CMK (cell line): ENCODE measurements at regions not wholly inside any gene's neighbourhood (a gene's known extent, or its start where the extent isn't known, plus 50 kb on each side); places are given as distances from the start of the nearest gene placed in this dataset.

ENCODE experiments used
- DNase-seq: peaks from one replicate; pipeline ENCODE4 v3.0.0-alpha.2; 2010; ENCODE audit warnings: low read depth

DNA sequence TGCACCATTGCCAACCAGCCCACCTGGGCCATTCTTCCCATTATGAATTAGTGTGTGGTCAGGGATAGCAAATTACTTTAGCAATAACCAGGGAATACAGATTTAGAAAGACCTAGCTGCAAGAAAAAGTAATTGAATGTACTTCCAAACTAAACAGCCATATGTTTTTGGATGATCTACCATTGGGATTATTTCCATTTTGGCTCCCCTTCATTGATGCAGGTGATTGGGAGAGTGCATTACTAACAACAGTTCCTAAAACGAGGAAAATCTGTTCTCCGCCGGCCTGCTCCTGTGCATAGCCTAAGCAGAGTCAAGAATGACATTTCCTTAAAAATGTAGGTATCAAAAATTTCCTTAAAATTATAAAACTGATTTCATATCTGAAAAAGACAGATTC lies 58.5 kb downstream of the MAIP1 start:
- DNase-seq = no peak

DNA sequence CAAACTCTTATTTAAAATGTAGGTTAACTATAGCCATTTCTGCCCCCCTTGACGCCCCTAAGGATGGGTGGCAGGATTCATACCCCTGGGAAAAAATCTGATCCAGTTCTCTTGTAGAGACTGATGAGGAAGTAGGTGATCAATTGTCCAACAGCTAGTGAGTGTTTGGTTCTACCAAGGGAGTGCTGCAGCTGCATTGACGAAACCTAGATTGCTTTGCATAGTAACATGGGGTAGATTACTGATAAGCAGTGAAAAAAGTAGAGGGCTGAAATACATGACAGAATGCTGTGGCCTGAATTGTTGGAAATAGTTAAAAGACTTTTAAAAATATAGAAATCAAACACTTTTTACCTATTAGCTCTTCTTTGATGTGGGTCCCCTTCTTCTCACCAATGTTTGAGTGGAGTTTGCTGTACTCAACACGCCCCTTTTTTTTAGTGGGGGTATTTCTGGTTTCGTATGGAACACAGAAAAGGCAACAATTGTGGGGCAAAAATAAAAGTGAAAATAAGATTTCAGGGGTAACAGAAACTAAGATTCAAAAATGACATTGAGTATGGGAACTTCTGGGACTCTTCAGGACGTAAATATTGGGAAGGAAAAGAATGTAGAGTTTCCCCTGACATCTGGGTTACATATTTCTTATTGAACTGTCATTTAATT lies 66.2 kb downstream of the MAIP1 start:
- DNase-seq = no peak

DNA sequence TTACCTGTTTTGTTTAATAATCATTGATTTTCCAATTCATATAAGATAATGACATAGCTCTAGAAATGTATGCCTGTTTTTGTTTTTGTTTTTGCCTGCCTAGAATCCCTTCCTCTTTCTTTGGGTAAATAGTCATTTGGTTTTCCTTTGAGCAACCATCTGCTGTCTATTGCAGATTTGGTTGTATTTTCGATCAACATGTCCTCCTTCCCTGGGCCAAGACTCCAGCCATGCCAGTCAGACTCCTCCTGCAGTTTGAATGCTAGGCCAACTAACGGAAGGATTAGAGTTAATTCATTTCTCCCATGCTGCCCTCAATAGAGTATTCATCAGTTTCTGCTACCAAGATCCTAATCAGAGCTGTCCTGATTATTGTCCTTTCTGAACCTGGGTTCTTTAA lies 67.1 kb downstream of the MAIP1 start:
- DNase-seq = no peak

DNA sequence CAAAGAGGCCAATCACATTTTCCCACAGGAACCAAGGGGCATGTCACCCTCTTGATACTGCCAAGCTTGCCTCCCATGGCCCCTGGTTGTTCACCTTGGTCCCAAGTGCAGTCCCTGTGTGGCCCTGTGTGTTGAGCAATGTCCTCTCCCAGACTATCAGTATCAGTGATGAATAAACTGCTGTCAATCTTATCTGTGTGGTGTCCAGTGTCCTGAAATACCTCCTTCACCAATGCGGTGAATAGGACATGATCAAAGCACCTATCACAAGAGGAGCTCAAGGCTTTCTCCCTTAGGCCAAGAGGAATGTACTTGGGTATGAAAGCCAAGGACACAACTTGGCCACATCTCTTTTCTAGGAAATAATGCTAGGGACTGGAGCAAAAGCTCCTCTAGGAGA lies 68.2 kb downstream of the MAIP1 start:
- no peak for DNase-seq

DNA sequence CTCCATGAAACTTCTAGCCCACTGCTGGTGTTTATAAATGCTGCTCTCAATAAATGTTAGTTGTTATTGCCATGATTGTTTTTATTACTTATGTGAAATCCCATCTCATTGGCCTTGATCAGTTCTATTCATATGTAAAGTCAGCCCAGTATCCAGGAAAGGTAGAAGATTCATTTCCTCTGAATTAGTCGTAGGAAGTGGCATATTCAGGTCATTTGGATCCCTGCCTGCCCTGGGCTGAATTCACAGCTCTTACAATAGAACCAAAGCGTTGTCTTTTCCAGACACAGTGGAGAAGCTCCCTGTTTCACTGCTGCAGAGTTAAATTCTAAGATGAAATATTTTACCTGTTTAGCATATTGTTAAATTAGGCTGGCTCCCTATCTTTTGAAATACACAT lies 70.3 kb downstream of the MAIP1 start:
- DNase-seq = no peak

DNA sequence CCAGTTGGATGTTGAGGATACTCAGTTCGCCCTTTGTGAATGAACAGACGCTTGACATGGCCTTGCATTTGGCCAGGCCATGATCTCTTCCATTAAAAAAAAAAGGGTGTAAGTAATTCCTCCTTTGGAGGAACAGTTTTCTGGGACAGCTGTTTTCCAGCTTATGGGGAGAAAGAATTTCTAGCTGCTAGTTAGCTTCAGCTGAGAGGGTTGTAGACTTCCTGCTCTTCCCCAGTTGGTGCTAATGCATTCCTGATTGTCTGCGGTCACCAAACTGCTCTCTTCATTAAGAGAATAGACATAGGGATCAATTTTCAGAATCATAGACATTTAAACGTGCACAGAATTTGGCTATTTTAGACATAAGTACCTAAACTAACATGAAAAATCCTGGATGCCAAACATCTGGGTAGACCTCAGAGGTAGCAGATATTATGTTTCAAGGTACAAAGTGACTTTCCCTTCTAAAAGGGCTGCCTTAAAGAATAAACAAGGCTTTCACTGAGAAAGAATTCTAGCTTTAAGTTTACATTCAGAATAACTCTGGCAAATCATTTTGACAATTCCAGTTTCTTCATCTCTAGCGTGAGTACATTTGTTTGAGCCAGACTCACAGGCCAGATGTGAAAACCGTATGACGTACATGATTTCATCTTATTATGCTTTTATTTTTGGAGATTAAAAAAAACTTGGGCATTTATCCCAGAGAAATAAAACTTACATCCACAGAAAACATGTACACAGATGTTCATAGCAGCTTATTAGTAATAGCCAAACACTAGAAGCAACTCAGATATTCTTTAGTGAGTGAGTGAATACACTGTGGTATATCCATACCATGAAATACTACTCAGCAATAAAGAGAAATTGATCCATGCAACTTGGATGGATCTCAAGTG lies 71.2 kb downstream of the MAIP1 start:
- DNase-seq = no peak

DNA sequence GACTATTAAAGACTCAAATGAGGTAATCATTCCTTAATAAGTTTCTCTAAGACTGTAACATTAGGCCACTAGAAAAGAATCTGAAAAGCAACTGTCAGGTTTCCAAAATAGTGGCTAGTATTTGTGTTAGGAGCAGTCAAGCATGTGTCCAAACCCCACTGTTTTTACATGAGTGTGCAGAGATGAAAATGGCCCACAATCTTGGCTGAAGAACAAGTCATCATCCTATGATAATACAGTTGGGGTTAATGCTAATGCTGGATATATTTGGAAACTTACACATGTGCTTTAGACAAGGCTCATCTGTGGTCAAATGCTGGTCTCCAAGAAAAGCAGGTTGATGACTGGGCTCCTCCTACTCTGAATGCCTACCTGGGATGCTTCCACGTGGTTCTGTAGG lies 73.6 kb downstream of the MAIP1 start:
- DNase-seq = no peak

DNA sequence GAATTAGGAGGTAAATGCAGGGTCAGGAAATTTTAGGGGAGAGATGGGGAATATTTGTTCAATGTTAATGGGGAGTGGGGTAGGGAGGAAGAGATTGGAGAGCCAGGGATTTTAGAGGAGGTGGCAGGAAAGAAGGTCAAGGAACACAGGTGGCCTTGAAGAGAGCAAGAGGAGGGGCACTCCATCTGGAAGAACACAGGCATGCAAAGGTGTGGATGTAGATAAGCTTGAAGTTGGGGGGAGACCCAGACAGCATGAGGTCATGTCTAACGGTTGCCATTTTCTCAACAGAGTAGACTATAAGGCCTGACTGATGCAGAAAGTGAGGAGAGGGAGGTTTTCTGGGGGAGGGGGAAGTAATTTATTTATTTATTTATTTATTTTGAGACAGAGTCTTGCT lies 77.5 kb downstream of the MAIP1 start:
- no peak for DNase-seq

DNA sequence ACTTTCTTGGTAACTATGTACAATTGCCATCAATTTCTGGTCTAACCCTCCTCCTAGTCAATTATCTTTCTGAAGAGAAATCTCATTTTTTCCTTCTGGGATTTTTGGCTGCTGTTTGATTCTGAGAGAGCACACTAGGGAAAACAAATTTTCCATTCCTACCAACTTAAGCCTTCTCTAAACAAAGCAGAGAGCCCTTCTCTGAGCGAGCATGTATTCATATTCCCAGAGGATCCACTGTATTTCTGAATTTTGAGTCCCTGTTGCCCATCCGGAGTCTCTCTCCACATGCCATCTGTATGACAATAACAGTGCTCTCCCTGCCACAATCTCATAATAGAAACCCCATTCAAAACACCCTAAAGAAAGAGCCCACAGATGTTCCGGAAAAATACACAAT lies 78.5 kb downstream of the MAIP1 start:
- no peak for DNase-seq

DNA sequence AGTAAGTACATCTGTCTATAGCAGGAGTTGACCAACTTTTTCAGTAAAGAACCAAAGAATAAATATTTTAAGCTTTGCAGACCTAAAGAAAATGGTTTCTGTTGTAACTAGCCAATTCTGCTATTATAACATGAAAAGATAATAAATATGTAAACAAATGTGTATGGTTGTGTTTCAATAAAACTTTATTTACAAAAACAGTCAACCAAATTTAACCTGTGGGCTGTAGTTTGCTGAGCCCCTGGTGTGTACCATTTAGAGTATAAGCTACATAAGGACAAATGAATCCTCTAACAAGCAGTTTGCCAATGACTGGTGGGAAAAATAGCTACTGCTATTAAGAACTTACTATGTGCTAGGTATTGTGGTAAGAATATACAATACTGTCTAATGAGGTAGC lies 79.4 kb downstream of the MAIP1 start:
- DNase-seq = no peak

DNA sequence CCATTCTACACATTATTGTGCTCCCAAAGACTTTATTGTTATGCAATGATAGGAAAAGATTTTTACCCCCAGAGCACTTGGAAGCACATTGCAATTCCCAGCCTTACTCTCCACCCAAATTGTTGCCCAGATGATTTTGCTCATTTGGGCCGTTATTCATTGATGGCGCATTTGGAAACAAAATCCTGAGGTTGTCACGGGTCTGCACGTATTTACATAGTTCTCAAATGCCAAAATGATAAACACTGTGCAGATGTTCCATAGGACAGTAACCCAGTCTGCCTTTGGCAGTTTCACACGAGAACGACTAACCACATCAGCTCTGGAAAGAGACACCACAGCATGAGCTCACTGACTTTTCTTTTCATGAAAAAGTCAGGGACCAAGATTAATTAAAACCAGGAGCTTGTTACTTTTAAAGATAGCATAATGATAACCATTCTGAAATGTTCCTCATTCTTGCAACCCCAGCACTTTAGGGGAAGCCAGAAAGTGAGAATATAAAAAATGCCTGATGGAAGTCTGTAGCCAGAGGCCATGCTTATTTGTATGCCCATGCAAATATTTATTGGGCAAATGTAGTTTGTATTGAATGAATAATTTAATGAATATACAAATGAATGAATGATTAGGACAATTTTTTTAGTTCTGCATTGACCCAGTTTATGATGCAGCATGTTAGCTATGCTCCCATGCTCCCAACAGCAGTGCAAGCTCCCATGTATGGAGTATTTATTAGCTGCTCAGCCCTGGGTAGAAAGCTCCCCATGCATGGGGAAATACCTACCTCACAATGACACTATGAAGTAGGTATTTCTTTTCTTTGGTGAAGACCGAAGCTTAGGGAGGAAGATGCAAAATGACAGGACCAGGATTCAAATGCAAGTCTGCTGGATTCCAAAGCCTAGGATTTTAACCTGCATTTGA lies 84.6 kb downstream of the MAIP1 start:
- no peak for DNase-seq

DNA sequence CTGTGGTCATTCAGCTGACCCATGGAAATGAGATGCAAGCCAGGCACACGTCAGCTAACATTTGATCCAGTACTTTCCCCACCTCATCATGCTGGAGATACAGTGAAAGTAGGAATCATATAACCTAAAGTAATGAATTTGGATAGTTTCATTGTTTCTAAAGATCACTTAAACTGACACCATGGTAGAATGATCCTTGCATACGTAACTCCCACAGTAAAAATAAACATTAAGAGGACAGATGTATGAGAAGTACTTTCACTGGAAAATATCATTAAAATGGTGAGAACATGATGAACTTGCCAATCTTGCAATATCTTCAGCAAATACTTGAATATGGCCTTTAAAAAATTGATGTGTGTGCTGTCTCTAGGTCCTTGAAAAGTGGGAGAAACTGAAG lies 85.4 kb downstream of the MAIP1 start:
- no peak for DNase-seq

DNA sequence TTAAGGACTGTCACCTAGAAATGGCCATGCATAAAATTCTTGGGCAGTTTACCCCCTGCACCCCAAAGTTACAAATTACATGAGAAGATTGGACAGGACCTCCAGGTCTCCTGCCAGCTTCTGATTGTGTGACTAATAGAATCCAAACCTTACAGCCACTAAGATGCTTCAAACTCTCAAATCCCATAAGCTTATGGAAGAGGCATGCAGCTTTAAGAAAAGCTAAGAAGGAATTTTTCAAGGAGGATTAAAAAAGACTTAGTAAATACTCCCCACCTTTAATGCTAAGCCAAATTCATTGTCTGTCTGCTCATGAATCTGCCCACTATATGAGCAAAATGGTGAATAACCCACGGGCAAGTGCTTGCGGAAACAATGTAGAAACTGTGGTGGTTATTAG lies 86.3 kb downstream of the MAIP1 start:
- no peak for DNase-seq

DNA sequence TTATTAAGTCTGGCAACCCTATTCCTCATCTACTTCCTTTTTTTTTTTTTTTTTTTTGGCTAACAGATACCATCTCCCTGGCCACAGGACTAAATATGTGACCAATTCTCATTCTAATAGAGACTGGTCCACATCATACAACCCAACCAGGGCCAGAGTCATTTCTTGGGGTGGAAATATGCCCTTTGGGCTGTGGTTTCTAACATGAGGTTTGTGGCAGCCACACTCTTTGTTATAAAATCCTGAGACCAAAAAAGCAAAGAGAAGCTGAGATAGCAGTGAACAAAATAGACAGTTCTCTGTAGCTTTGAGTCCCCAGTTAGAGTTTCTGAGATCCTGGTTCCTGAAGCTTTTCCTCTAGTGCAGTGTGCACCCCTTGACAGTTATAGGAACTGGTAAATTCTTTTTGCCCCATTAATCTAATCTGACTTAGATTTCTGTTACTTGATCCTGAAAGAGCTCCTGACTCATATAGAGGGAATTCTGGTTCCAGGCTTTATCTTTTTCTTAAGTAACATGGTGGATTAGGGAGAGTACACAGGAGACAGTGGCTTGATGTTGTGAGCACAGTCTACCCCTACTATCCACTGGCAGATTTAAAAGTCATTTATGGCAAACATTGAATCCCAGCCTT lies 86.8 kb downstream of the MAIP1 start:
- no peak for DNase-seq

DNA sequence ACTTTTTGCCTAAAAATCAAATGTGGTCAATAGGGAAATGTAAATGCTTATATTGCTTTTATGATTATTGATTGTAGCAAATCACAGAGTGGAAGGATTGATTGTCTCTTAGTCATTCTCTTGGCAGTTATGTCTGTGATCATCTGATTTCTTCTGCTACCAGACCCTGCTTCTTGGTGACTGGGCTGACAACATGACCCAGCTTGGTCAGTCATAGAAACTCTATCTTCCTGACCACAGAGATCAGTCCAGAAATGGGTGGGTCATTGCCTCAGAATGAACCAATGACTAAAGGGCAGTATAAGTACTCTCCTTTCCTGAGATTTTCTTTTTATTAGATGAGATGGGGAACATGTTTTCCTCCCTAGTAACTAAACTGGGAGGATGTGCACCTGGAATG lies 87.6 kb downstream of the MAIP1 start:
- no peak for DNase-seq

DNA sequence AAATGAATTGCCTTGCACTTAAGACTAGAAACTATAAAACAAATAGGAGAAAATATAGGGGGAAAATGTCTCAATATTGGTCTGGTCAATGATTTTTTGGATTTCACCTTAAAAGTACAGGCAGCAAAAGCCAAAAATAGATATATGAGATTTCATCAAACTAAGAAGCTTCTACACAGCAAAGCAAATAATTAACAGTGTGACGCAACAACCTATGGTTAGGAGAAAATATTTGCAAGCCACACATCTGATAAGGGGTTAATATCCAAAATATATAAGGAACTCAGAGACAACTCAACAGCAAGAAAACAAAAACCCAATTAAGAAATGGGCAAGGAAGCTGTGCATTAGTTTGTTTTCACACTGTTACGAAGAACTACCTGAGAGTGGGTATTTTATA lies 89.1 kb downstream of the MAIP1 start:
- DNase-seq = no peak

DNA sequence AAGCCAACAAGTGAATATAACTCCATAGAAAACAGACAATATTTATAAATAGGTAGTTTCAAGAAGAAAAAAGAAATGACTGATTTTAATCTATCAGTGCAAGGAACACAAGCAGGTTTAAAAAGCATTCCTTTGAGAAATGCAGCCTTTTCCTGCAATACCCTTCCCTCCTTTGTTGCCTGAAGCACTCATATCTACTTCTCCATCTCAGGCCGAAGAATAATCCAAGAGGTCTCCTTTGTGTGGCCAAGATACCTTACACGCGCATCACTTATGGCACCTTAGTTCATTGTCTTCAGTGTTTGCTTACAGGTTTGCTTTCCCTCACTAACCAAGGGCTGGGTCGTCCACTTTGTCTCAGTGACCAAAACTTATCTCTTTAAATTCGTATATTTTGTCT lies 93.0 kb downstream of the MAIP1 start:
- DNase-seq = no peak

DNA sequence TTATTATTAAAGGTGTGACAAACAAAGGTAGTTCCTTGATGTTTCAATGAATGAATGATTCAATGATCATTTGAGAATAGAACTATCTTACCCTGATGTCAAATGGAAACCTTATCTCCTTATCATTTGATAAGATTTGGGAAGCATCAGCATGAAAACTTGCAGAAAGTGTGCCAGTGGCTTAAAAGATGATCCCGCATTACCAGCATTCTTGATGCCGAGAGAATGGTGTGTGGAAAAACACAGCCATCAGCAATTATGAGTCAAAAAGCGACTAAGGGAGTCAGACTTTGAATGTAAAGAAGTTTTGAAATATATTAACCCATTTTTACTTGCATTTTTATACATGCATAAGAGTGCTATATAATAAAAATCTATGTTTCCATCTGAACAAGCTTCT lies 93.7 kb downstream of the MAIP1 start:
- DNase-seq = no peak

DNA sequence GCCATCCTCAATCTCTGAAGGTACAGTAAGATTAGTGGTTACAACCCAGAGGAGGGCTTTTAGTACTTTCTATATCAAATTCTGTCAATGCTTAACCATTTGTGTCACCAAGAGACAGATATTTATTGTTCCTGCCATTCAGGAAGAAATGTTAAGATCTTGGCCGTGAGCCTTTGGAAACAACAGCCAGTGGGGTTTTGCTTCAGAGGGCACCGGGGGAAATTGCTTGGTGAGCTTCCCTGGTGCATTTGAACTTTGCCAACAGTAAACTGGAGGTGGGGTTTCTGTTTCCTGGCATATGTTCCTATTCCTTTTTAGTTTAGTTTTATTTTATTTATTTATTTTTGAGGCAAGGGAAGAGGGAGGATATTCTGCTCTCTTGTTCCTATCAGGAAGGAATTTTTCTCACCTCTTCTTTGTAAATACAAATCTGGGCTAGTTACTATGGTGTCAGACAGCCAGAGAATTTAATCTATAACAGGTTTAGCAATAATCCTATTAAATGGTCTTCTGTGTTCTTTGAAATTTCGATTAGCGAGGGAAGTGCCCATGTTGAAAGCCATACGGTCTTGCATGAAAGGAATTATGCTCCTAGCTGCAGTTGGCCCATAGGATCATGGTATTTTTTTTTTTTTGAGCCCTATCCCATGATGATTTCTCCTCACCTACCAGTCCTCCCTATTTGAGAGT lies 95.7 kb downstream of the MAIP1 start:
- DNase-seq = no peak

DNA sequence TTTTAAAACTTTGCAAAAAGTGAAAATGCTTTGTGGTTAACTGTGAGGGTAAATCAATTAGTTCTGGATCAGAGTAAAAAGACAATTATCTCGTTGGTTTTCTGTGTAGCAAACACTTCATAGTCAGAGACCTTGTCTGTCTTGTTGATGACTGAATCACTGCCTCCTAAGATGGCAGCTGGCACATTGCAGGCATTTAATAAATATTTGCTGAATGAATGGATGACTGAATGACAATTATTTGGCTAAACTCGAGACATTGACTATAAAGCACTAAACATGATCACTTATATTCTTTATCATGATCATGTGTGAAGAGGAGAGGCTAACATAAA lies 96.2 kb downstream of the MAIP1 start:
- no peak for DNase-seq

DNA sequence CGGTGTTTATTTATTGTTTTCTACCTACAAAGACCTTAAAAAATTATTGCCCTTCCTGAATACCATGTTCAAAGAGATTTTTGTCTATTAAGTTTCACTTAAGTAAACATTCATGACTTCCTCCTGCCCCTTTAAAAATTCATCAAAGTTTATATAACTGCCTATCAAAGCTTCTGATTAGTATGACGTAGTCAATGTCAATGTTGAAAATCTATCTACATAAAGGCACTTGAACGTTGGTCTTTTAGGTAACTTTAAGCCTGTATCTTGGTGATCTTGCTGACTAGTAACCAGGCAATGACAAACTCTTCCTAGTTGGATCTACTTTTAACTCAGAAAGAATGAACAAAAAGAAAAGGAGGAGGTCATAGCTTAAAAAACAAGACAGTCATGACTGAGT lies 97.2 kb downstream of the MAIP1 start:
- DNase-seq = no peak
